ENCODE measurements at regions not wholly inside any gene's neighbourhood (a gene's known extent, or its start where the extent isn't known, plus 50 kb on each side); places are given as distances from the start of the nearest gene placed in this dataset.

DNA sequence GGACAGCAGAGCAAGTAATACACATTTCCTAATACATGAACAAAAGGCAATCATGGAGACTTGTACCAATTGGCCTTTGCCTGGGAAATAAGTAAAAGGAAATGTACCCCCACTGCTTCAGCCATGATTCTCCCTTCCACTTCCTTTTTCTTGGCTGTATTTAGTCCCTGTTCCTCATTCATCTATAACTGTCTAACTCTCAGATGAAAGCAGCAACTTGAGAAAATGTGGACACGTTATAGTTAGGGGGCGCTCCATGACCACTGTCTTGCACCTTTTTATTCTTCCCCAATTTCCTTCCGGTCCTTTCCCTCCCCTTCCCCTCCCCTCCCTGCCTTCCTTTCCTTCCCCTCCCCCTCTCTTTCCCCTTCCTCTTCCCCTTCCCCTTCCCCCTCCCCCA lies 61.3 kb upstream of the BARX2 start:
- H3K36me3 Mint-ChIP-seq (ENCODE audit: unreplicated experiment): peaks cover 4% of the 10 kb centered on the region
- H3K9me3 Mint-ChIP-seq (ENCODE audit: unreplicated experiment): peaks cover under 1% of the 10 kb centered on the region
- no peak for DNase-seq
- H3K4me3 Mint-ChIP-seq (ENCODE audit: unreplicated experiment): no peak overlapping the region
- no peak overlapping the region for H3K27ac Mint-ChIP-seq (ENCODE audit: unreplicated experiment)
- peaks cover 3% of the 10 kb centered on the region for H3K27me3 Mint-ChIP-seq (ENCODE audit: unreplicated experiment)
- TF ChIP-seq, protein P1, sequence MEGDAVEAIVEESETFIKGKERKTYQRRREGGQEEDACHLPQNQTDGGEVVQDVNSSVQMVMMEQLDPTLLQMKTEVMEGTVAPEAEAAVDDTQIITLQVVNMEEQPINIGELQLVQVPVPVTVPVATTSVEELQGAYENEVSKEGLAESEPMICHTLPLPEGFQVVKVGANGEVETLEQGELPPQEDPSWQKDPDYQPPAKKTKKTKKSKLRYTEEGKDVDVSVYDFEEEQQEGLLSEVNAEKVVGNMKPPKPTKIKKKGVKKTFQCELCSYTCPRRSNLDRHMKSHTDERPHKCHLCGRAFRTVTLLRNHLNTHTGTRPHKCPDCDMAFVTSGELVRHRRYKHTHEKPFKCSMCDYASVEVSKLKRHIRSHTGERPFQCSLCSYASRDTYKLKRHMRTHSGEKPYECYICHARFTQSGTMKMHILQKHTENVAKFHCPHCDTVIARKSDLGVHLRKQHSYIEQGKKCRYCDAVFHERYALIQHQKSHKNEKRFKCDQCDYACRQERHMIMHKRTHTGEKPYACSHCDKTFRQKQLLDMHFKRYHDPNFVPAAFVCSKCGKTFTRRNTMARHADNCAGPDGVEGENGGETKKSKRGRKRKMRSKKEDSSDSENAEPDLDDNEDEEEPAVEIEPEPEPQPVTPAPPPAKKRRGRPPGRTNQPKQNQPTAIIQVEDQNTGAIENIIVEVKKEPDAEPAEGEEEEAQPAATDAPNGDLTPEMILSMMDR (IDR thresholded peaks at IDR 0.05; ENCODE audit: partially characterized antibody, unreplicated experiment): no peak
- H3K4me1 Mint-ChIP-seq (ENCODE audit: low read depth, unreplicated experiment): peaks cover 13% of the 10 kb centered on the region

DNA sequence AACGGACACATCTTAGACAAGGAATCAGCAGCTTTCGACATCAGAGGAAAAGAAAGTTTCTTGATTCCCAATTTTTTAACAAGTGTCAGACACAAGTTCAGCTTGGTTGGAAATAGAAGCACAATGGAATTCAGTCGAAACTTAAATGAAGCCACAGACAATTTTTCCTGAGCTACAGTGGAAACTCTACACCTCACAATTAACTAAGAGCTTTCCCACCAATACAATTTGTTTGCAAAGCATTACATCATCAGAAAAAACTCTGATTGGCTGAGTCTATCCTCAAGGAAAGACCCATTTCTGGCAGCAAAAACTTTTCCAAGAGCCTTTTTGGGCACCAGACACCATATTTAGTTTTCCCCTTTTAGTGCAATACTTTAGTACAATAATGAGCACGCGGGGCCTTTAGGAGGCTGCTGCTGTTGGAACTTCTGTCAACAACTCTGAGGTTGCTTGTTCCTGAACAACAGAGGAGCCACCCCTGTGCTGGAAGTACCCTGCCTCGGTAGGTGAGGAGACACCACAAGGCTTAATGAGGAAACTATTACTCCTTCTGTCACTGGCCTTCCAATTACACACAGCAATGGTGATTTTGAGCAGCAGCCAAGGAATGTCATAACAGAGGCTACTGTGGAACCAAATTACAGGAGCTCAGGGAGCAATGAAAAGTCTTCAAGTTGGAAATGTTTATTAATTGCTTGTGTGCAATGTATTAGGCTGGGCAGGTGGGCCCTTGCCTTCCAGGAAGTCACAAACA lies 61.9 kb upstream of the BARX2 start:
- no peak for DNase-seq
- TF ChIP-seq, protein P1 (IDR thresholded peaks at IDR 0.05; ENCODE audit: partially characterized antibody, unreplicated experiment): no peak
- Mint-ChIP-seq H3K36me3 (ENCODE audit: unreplicated experiment) (peaks cover 4% of the 10 kb centered on the region), H3K27ac (ENCODE audit: unreplicated experiment) (no peak overlapping the region), H3K4me1 (ENCODE audit: low read depth, unreplicated experiment) (peaks cover 13% of the 10 kb centered on the region), H3K9me3 (ENCODE audit: unreplicated experiment) (peaks cover 3% of the 10 kb centered on the region), H3K27me3 (ENCODE audit: unreplicated experiment) (peaks cover 5% of the 10 kb centered on the region), H3K4me3 (ENCODE audit: unreplicated experiment) (no peak overlapping the region)

DNA sequence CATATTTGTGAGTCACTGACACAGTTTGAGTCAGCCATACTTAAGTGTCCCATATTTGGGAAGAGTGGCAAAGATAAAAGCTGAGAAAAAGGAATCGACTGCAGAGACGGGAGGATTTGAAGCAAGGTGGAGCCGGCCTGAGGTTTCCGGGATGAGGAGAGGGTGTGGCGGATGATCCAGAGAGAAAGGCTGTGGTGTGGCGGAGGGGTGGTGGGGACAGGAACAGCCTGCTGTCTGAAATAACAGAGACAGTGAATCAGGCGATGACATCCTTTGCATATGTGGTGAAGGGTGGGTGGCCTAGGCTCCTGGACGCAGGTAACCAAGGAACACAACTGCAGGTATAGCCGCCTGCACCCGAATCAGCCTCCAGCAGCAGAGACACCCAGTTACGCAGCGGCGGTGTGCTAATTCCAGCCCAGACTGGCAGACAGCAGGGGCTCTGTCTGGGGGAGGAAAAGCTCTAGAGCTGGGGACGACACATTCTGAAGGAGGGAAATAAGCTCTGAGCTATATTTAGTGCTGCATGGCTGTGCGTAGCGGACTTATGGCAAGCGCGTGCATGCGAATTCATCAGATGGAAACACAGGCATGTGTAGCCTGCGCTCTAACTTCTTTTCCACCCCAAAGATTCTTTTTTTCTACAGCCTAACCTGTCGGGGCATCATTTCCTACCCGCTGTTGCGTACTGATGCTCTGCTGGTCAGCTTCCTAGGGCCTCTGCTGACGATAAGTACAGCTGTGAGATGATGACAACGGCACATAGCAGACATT lies 62.7 kb upstream of the BARX2 start:
- Mint-ChIP-seq H3K4me1 (ENCODE audit: low read depth, unreplicated experiment) (peaks cover 13% of the 10 kb centered on the region), H3K9me3 (ENCODE audit: unreplicated experiment) (peaks cover 3% of the 10 kb centered on the region), H3K27ac (ENCODE audit: unreplicated experiment) (no peak overlapping the region), H3K4me3 (ENCODE audit: unreplicated experiment) (peak overlapping the region; percentile 31), H3K36me3 (ENCODE audit: unreplicated experiment) (peaks cover 11% of the 10 kb centered on the region), H3K27me3 (ENCODE audit: unreplicated experiment) (peaks cover 5% of the 10 kb centered on the region)
- TF ChIP-seq, protein P1 (IDR thresholded peaks at IDR 0.05; ENCODE audit: partially characterized antibody, unreplicated experiment): no peak
- DNase-seq: no peak

DNA sequence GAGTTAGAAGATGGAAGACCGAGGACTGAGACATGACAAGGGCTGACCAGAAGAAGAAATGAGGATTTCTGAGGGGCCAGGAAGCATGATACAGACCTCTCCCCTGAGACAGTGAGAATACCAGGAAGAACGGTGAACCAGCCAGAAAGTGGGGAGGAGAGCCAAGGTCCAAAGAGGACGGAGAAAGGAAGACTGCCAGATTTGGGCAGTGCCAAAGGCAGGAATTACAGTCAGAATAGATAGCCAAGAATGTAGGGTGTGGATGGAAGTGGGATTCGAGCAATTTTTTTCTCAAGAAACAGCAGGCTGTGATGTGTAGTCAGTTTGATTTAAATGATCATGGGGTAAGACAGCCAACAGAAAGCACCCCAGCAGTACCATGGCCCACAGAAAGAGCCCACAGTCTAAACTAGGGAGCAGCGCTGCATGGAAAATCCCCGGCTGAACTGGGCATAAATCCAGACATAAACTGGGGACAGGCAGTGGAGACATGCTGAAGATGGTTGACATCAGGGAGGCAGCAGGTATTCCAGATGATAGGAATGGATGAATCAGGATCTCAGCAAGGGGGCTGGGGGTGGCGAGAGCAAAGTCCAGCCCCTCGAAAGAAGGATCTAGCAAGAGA lies 67.3 kb upstream of the BARX2 start:
- Mint-ChIP-seq H3K27ac (ENCODE audit: unreplicated experiment) (no peak overlapping the region), H3K4me3 (ENCODE audit: unreplicated experiment) (no peak overlapping the region), H3K4me1 (ENCODE audit: low read depth, unreplicated experiment) (peaks cover 7% of the 10 kb centered on the region), H3K27me3 (ENCODE audit: unreplicated experiment) (peaks cover 2% of the 10 kb centered on the region), H3K9me3 (ENCODE audit: unreplicated experiment) (peaks cover 3% of the 10 kb centered on the region), H3K36me3 (ENCODE audit: unreplicated experiment) (peaks cover 11% of the 10 kb centered on the region)
- TF ChIP-seq, protein P1 (IDR thresholded peaks at IDR 0.05; ENCODE audit: partially characterized antibody, unreplicated experiment): no peak
- DNase-seq: no peak
